Breast epithelium (tissue), 4 donors: ENCODE measurements at regions not wholly inside any gene's neighbourhood (a gene's known extent, or its start where the extent isn't known, plus 50 kb on each side); places are given as distances from the start of the nearest gene placed in this dataset.

Experiments used
- DNase-seq, 2 donors: peaks; one replicate each; pipeline ENCODE4 v3.0.0-alpha.2; 2019; ENCODE audit warnings: low spot score in 2 of 2
- H3K27ac ChIP-seq, 2 donors: fragments of 200-600 bp; sonication (generic) in 1 of 2; one replicate each; pipeline ENCODE4 v1.5.1; 2016 to 2019; ENCODE audit warnings: mild to moderate bottlenecking in 1 of 2
- H3K27me3 ChIP-seq, 2 donors: fragments of 200-600 bp; sonication (generic) in 1 of 2; one replicate each; pipeline versions ENCODE4 v1.5.1 to v1.6.0; 2017 to 2019; ENCODE audit warnings: control low read depth in 1 of 2, mild to moderate bottlenecking in 1 of 2
- H3K36me3 ChIP-seq: fragments of 200-600 bp; one replicate; pipeline ENCODE4 v1.5.1; 2019
- H3K4me1 ChIP-seq, 2 donors: fragments of 200-600 bp; sonication (generic); one replicate each; pipeline ENCODE4 v1.5.1; 2016 to 2019; ENCODE audit warnings: control low read depth in 1 of 2
- H3K4me3 ChIP-seq, 3 donors: fragments of 200-600 bp; sonication (generic); 1 replicate in 2 of 3; 2 replicates in 1 of 3; pipeline ENCODE4 v1.5.1; 2016 to 2019; ENCODE audit warnings: mild to moderate bottlenecking in 3 of 3, moderate library complexity in 2 of 3
- H3K9me3 ChIP-seq, 2 donors: fragments of 200-600 bp; sonication (generic) in 1 of 2; one replicate each; pipeline ENCODE4 v1.5.1; 2016 to 2019; ENCODE audit warnings: control low read depth in 1 of 2
- POLR2A ChIP-seq: fragments of 450-650 bp; IDR thresholded peaks from one replicate; pipeline ENCODE4 v1.6.1; 2016; ENCODE audit warnings: antibody characterized with exemption, mild to moderate bottlenecking, moderate library complexity
- POLR2AphosphoS5 ChIP-seq, 3 donors: sonication (generic); formaldehyde crosslinking; IDR thresholded peaks; one replicate each; pipeline ENCODE4 v1.6.1; 2017; ENCODE audit warnings: antibody characterized with exemption in 3 of 3
- intact Hi-C: fragments of 100-400 bp; cut with DNase I; formaldehyde crosslinking; loops from one replicate; pipeline ENCODE4 v1.15.1; 2023; ENCODE audit warnings: low total_unique reads
- TF ChIP-seq, protein P1 (sequence below), 3 donors: fragments of 450-650 bp; IDR thresholded peaks; one replicate each; pipeline ENCODE4 v1.5.1; 2016 to 2017; ENCODE audit warnings: antibody characterized with exemption in 3 of 3, mild to moderate bottlenecking in 3 of 3, moderate library complexity in 3 of 3

DNA sequence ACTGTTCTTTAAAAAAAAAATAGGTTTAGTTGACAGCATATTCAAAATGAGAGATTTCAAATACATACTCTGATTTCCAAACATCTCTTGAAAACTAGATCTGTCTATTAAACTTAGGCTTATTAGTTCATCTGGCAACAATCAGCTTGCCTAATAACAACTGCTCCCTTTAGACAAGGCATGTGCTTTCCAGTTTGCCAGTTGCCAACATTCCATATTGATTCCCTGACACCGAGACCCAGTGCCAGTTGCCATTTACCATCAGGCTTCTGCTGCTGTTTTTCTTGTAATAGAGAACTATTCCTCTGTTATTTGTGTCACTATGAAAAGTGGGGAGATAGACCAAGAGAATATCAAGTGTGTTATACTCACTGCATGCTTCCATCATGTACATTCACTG lies 256.0 kb downstream of the C1D start:
- Histone ChIP-seq H3K4me3 (no peak overlapping the region), H3K4me1 (no peaks in the 10 kb centered on the region), H3K36me3 (no peaks in the 10 kb centered on the region), H3K9me3 (peaks cover 0 to 18% of the 10 kb centered on the region in 2 donors), H3K27ac (no peak overlapping the region), H3K27me3 (no peaks in the 10 kb centered on the region)
- intact Hi-C loops = no loop called here
- TF ChIP-seq, protein P1, sequence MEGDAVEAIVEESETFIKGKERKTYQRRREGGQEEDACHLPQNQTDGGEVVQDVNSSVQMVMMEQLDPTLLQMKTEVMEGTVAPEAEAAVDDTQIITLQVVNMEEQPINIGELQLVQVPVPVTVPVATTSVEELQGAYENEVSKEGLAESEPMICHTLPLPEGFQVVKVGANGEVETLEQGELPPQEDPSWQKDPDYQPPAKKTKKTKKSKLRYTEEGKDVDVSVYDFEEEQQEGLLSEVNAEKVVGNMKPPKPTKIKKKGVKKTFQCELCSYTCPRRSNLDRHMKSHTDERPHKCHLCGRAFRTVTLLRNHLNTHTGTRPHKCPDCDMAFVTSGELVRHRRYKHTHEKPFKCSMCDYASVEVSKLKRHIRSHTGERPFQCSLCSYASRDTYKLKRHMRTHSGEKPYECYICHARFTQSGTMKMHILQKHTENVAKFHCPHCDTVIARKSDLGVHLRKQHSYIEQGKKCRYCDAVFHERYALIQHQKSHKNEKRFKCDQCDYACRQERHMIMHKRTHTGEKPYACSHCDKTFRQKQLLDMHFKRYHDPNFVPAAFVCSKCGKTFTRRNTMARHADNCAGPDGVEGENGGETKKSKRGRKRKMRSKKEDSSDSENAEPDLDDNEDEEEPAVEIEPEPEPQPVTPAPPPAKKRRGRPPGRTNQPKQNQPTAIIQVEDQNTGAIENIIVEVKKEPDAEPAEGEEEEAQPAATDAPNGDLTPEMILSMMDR (IDR thresholded peaks at IDR 0.05) = no peak
- no peak for TF ChIP-seq POLR2A
- TF ChIP-seq POLR2AphosphoS5 (IDR thresholded peaks at IDR 0.05) = no peak
- no peak for DNase-seq

DNA sequence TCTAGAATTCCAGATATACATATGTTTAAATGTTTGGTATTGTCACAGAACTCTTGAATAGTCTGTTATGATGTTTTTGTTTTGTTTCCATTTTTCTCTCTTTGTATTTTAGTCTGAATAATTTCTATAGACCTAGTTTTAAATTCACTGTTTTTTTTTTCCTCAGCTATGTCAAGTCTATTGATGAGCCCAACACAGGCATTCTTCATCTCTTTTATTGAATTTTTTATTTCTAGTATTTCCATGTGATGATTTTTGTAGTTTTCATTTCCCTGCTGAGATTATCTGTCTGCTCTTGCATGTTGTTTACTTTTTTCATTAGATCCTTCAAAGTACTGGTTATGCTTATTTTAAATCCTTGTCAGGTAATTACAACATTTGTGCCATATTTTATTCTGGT lies 254.7 kb downstream of the C1D start:
- H3K36me3 ChIP-seq = no peaks in the 10 kb centered on the region
- no peak overlapping the region for H3K4me3 ChIP-seq
- no peaks in the 10 kb centered on the region for H3K4me1 ChIP-seq
- peaks cover 0 to 24% of the 10 kb centered on the region in 2 donors for H3K9me3 ChIP-seq
- intact Hi-C loops = no loop called here
- no peak overlapping the region for H3K27ac ChIP-seq
- TF ChIP-seq, protein P1 (IDR thresholded peaks at IDR 0.05) = no peak
- no peak for TF ChIP-seq POLR2A
- TF ChIP-seq POLR2AphosphoS5 (IDR thresholded peaks at IDR 0.05) = no peak
- H3K27me3 ChIP-seq = no peaks in the 10 kb centered on the region
- no peak for DNase-seq

DNA sequence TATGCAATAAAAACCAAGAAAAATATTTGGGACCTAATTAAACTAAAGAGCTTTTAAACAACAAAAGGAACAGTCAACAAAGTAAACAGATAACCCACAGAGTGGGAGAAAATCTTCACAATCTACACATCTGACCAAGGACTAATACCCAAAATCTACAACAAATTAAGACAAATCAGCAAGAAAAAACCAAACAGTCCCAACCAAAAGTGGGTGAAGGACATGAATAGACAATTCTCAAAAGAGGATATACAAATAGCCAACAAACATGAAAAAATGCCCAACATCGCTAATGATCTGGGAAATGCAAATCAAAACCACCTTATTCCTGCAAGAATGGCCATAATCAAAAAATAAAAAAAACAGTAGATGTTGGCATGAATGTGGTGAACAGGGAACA lies 250.1 kb downstream of the C1D start:
- DNase-seq = no peak
- Histone ChIP-seq H3K27ac (no peak overlapping the region), H3K27me3 (no peaks in the 10 kb centered on the region), H3K9me3 (peaks cover 0 to 17% of the 10 kb centered on the region in 2 donors), H3K4me1 (no peaks in the 10 kb centered on the region), H3K36me3 (no peaks in the 10 kb centered on the region), H3K4me3 (no peak overlapping the region)
- TF ChIP-seq POLR2AphosphoS5 (IDR thresholded peaks at IDR 0.05) (no peak), POLR2A (no peak)
- TF ChIP-seq, protein P1 (IDR thresholded peaks at IDR 0.05) = no peak
- intact Hi-C loops = no loop called here

DNA sequence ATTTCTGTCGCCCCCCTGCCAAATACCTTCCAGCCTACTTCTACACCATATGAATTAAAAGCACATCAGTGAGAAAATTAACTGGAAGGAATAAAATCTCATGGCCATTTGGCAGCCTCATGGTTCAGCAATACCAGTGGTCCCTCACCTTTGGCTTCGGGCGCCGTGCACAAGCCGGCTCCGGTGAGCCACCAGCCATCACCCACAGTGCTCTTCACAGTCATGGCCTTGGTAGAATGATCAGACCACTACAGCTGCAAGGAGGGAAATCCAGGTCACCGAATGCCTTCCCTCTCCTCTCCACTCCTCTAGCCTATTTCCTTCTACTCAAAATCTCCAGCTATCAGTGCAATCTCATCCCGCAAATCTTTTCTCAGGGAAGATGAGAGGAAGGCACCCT lies 239.1 kb downstream of the C1D start:
- TF ChIP-seq, protein P1 (IDR thresholded peaks at IDR 0.05) = no peak
- TF ChIP-seq POLR2AphosphoS5 (IDR thresholded peaks at IDR 0.05) (no peak), POLR2A (no peak)
- H3K36me3 ChIP-seq = no peaks in the 10 kb centered on the region
- no peak for DNase-seq
- H3K4me1 ChIP-seq = no peaks in the 10 kb centered on the region
- intact Hi-C loops = no loop called here
- H3K4me3 ChIP-seq = no peak overlapping the region
- no peaks in the 10 kb centered on the region for H3K9me3 ChIP-seq
- no peak overlapping the region for H3K27ac ChIP-seq
- no peaks in the 10 kb centered on the region for H3K27me3 ChIP-seq

DNA sequence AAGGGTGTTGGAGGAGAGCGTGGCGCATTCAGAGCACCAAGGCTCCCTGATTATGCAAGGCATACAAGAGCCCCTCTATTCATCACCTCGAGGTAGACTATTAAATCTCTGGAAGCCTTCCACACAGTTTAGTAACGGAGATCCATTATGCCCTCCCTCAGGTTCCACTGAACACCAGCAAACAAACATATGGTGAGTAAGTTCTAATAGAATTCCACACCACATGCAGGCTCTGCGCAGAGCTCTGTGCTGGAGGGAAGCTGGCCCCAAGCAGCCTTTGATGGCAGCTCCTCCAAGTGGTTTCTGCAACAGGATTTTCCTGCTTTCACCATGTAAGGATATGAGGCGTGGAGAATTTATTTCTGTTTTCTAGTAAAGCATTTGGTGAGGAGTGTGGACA lies 238.6 kb downstream of the C1D start:
- Histone ChIP-seq H3K9me3 (no peaks in the 10 kb centered on the region), H3K27ac (no peak overlapping the region), H3K27me3 (no peaks in the 10 kb centered on the region), H3K36me3 (no peaks in the 10 kb centered on the region), H3K4me3 (no peak overlapping the region), H3K4me1 (no peaks in the 10 kb centered on the region)
- no peak for DNase-seq
- intact Hi-C loops = no loop called here
- TF ChIP-seq POLR2A = no peak
- no peak for TF ChIP-seq POLR2AphosphoS5 (IDR thresholded peaks at IDR 0.05)

DNA sequence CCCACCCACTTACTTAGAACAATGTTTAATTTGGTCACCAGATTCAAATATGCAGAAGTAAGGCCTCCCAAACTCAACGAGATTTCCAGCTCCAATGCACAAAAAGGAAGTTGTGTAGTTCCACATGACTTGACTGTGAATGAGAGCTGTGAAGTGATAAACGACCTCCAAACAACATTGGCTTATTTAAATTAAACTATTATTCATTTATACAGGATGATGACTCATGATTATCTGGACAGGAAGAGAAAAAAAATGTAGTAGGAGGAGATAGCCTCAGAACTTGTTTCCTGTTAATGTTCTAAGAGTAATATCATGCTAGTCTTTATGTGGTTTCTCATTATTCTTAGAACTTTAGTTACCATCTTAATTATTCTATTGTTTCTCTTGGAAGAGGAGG lies 237.3 kb downstream of the C1D start:
- Histone ChIP-seq H3K36me3 (no peaks in the 10 kb centered on the region), H3K27ac (no peak overlapping the region), H3K9me3 (no peaks in the 10 kb centered on the region), H3K27me3 (no peaks in the 10 kb centered on the region), H3K4me3 (no peak overlapping the region), H3K4me1 (no peaks in the 10 kb centered on the region)
- intact Hi-C loops = no loop called here
- no peak for DNase-seq
- TF ChIP-seq POLR2AphosphoS5 (IDR thresholded peaks at IDR 0.05) = no peak
- no peak for TF ChIP-seq POLR2A
- TF ChIP-seq, protein P1 (IDR thresholded peaks at IDR 0.05) = no peak
